UCSD-AML1 (cell line): ENCODE measurements at regions not wholly inside any gene's neighbourhood (a gene's known extent, or its start where the extent isn't known, plus 50 kb on each side); places are given as distances from the start of the nearest gene placed in this dataset.
"Not testable (repeated sequence)": the region's sequence is repeated elsewhere in the genome, so short reads cannot be mapped to it uniquely, and the experiment has no call there.

ENCODE experiments used
- DNase-seq: peaks from one replicate; lab custom pipeline; 2025; ENCODE audit not compliant: unreplicated experiment; lab: John Stamatoyannopoulos, UW

- DNase-seq: peak; percentile 4
These were observed 613.8 kb downstream of the DIPK2A start for GRCh38 chr3:144585408-144585807.

GRCh38 chr3:144585953-144586352 lies 614.3 kb downstream of the DIPK2A start:
- no peak for DNase-seq

GRCh38 chr3:144586382-144586781 lies 614.8 kb downstream of the DIPK2A start:
- no peak for DNase-seq

DNA sequence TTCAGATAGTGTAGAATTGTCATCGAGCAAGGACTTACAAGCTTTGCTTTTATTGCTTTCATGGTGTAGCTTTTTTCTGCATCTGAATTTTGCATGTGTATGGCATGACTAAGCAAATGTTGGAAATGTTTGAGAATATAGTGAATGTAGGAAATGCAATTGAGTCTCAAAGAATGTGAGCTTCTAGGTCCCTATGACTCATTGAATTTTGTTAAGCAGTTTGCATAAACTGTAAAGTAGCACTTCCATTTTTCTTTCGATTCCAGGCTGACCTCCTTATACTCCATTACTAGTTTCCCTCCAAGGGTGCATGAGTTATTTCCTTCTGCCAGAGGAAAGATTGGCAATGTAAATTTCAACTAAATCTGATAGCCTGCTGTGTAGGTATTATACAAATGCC lies 619.2 kb downstream of the DIPK2A start:
- DNase-seq: no peak

- DNase-seq: no peak
These were observed 622.3 kb downstream of the DIPK2A start for GRCh38 chr3:144593881-144594280.

GRCh38 chr3:144620236-144620635 lies 648.6 kb downstream of the DIPK2A start:
- not testable (repeated sequence) for DNase-seq

DNA sequence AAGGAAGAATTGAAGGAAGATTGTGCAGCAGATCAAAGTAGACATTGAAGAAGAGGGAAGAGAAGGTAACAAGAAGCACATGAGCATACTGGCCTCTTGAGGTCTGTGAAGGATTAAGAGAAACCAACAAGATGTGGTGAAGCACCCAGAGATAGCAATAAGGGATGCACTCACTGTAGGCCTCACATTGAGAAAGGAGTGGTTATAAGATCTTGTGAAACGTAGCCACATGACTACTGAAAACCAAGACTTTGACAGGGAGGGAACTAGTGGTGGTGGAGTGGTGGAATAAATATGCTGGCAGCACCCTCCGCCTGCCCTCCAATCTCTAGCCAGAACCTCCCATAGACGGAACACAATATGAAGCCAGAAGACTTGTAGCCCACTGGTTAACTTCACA lies 651.2 kb downstream of the DIPK2A start:
- DNase-seq: no peak

- DNase-seq: no peak
These were observed 653.0 kb downstream of the DIPK2A start for GRCh38 chr3:144624656-144625055.

DNA sequence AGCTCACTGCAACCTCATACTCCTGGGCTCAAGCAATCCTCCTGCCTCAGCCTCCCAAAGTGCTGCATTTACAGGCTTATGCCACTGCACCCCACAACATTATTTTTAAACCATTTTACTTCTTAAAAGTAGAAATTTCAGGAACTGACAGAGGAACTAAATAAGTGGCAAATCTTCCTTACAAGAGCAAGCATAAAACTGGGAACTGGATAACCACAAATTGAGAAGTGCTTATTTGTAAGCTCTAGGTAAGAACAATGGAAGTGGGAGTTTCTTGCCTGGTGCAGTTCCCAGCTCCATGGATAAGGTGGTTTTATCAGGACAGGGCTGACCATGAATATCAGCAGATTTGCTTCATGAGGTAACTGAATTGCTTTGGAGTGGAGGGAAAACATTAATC lies 655.2 kb downstream of the DIPK2A start:
- no peak for DNase-seq

- no peak for DNase-seq
These were observed 657.8 kb downstream of the DIPK2A start for GRCh38 chr3:144629381-144629780.

DNA sequence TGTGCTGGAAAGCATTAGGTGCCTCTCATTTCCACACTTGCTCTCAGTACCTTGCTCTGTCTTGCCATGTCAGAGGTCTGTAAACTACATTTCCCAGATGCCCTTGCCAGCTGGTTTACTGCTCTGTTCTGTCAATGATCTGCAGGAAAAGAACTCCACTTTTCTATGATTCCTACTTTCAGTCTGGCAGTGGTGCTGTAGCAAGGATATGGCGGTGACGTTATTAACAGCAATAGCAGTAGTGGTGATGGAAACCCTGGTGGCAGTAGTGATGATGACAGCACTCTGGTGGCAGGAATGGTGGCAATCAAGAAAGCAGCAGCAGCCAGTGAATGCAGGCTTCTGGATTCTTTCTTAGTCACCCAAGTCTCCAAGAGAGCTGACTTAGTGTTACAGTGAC lies 665.2 kb downstream of the DIPK2A start:
- DNase-seq: peak; percentile 1

GRCh38 chr3:144638009-144638408 lies 666.4 kb downstream of the DIPK2A start:
- no peak for DNase-seq

DNA sequence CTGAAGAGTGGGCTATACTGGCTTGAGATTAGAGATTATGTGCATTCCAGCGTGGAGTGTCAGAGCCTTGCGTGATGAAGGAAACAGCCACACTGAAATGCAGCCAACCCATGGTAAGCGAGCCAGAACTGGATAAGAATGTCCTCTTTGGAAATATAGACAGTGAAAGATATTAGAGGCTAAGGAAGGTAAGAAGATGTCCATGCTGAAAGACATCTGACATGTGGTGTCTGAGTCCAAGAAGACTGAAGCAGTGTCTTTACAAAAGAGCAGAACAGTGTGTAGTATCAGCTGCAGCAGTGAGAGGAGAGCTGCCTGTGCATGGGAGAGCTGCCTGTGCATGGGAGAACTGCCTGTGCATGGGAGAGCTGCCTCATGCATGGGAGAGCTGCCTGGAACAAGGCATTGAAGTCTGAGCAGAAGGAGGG lies 672.2 kb downstream of the DIPK2A start:
- DNase-seq: no peak

- no peak for DNase-seq
These were observed 673.7 kb downstream of the DIPK2A start for GRCh38 chr3:144645300-144645699.

DNA sequence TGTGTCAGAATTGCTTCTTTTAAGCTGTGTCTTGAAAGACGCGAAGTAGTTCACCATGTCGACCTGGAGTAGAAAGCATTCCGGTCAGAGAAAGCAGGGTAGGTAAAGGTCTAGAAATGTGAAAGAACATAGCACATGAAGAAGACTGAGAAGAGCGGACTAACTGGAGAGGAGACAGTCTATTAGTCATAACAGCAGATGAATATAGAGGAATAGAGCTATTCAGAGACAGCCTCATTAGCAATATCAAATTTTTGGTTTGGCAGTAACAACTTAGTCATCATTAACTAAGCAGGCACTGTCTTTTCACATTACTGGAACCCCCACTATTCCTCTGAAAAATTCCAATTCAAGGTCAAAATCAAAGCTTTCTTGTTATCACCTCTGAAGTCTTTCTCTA lies 678.8 kb downstream of the DIPK2A start:
- DNase-seq: no peak

DNA sequence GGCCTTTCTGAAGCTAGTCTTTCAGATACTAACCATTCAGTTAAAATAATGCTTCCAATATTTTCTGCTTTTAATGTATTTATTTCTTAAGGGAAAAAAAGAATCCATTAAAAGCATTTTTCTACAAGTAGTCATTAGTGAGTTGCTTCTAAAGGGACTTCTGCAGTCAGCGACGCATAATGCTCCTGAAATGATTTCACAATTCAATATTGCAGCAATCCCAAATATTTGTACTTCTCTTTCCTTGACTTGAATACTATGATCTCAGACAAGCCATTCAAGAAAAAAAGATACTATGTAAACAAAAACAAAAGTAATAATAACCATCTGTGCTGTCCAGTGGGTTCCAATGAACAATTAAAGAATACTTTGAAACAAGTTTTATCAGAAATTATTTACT lies 681.0 kb downstream of the DIPK2A start:
- no peak for DNase-seq

- DNase-seq: no peak
These were observed 683.8 kb downstream of the DIPK2A start for GRCh38 chr3:144655423-144655822.

DNA sequence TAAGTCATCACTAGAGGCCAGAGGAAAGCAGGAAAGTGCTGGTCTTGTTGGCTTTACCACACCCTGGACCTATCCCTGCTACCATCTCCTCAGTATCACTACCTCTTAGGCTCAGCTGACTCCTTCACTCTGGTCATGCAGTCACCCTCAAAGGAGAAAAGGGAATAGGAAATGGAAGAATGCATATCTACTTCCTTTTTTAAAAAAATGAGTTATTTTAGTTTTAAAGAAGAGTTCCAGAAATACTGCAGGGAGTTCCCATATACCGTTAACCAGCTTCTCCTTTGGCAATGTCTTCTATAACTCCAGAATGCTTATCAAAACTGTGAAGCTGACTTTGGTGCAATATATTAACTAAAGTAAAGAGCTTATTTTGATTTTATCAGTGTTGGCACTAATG lies 688.6 kb downstream of the DIPK2A start:
- DNase-seq: no peak

- no peak for DNase-seq
These were observed 691.1 kb downstream of the DIPK2A start for GRCh38 chr3:144662729-144663128.

DNA sequence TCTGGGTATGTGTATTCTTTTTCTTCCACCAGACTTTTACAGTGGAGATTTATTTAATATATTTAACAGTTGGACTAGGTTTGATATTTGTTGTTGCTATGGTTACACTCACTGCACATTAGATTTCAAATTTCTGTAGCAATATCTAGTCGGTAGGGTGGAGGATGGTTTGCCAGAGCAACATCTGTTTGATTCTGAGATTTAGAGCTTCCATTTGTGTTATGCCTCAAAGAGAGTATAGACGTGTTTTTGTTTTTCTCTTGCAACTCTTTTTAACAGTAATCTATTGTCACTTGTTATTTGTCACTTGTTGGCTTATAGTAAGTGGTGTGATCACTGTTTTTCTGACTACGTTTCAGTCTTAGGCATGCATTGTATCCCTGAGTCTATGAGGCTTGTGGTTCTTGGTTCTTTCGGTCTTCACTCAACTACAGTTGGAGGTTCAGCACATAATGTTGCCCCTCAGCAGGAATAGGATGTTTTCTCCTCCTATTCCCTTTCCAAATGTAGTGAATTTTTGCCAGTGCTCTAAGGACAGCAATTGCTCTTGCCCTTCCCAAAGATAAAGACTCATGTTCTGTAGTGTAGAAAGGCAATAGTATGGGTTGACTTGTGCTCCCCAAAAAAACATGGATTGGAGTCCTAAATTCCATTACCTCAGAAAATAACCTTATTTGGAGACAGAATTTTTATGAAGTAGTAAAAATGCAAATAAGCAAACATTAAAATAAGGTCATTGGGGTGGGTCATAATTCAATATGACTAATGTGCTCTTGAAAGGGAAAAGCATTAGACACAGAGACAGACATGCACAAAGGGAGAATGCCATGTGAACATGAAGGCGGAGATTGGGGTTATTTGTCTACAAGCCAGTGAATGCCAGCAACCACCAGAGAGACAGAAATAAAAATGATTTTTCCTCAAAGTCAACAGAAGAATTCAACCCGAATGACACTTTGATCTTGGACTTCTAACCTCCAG lies 692.1 kb downstream of the DIPK2A start:
- no peak for DNase-seq

DNA sequence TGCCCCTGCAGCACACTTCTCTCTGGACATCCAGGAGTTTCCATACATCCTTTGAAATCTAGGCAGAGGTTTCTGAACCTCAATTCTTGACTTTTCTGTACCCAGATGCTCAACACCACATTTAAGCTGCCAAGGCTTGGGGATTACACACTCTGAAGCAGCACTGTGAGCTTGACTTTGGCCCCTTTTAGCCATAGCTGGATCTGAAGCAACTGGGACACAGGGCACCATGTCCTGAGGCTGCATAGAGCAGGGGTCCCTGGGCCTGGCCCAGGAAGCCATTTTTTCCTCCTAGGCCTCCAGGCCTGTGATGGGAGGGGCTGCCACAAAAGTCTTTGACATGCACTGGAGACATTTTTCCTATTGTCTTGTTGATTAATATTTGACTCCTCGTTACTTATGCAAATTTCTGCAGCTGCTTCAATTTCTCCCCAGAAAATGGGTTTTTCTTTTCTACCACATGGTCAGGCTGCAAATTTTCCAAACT lies 694.0 kb downstream of the DIPK2A start:
- DNase-seq: no peak

GRCh38 chr3:144670571-144670970 lies 698.9 kb downstream of the DIPK2A start:
- no peak for DNase-seq

GRCh38 chr3:144677103-144677502 lies 705.5 kb downstream of the DIPK2A start:
- DNase-seq: no peak
